ENCODE measurements at regions not wholly inside any gene's neighbourhood (a gene's known extent, or its start where the extent isn't known, plus 50 kb on each side); places are given as distances from the start of the nearest gene placed in this dataset.

DNA sequence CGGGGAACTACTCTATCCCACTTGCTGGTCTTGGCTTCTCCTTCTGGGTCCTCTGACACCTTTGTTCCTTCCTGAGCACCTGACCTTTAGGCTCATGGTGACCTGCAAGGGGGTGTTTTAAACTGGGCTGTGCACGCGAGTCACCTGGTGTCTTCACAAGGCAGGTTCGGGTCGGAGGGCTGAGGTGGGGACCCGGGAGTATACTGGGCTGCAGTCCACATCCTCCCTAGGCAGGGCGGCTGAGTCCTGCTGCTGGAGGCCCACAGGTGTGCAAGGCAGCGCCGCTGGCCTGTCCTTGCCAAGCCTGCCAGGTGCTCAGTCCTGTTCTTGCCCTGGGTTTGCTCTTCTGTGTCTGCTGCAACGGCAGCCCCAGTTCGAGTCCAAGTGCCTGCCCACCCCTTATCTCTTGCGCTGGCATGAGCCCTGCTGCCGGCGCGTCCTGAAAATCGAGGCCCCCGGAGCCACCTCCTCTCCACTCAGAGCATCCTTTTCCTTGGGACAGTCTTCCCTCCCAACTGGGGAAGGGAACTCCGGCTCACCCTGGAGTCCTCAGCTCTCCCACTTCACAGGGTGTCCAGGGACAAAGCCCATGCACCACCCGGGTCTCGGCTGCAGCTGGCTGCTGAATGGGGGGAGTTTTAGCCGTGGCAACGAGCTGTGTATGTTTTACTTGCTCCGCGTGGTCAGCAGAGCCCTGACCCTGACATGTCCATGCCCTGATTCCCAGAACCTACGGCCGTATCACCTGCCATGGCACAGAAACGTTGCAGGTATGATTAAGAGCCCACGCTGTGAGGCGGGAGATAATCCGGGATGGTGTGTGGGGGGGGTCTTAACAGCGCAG lies 193.5 kb downstream of the TEX29 start:
- H3K4me3 ChIP-seq (ENCODE audit: control insufficient read depth, low read depth, low read length) = no peak overlapping the region
- no peak for DNase-seq (ENCODE audit: low read depth)
- no peak for TF ChIP-seq CTCF (IDR thresholded peaks at IDR 0.05; ENCODE audit: control insufficient read depth, insufficient read depth, low read depth, low read length, missing control alignments)

DNA sequence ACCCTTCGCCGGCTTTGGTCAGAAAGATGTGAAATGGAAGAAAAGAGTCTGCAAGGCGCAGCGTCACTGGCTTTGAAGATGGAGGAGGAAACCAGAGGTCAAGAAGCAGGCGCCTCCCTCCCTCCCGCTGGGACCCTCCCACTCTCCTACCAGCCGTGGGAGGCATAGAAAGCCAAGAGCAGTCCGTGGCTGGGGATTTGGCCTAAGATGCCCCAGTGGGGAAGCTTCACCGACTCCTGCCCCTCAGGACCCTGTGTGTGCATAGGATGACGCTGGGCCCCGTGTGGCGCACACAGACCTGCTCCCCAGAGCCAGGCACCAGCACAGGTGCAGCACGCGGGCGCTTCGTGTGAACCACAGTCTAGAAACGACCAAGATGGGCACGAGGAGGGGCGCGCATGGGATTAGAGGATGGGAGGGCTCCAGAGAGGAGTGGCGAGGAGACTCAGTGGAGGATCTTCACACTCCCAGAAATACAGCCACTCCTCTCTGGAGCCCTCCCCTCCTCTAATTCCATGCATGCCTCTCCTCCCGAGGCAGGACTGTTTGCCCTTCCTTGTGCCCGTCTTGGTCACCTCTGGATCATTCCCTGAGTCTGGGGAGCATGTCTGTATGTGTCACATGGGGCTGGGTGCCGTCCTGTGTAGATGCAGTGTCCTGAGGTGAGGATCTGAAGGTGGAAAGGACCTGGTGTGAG lies 194.3 kb downstream of the TEX29 start:
- H3K4me3 ChIP-seq (ENCODE audit: control insufficient read depth, low read depth, low read length) = no peak overlapping the region
- no peak for DNase-seq (ENCODE audit: low read depth)
- TF ChIP-seq CTCF (IDR thresholded peaks at IDR 0.05; ENCODE audit: control insufficient read depth, insufficient read depth, low read depth, low read length, missing control alignments) = no peak

GRCh38 chr13:111515307-111515617 lies 194.8 kb downstream of the TEX29 start:
- TF ChIP-seq CTCF (IDR thresholded peaks at IDR 0.05; ENCODE audit: control insufficient read depth, insufficient read depth, low read depth, low read length, missing control alignments) = no peak
- DNase-seq (ENCODE audit: low read depth) = no peak
- no peak overlapping the region for H3K4me3 ChIP-seq (ENCODE audit: control insufficient read depth, low read depth, low read length)

- no peak for TF ChIP-seq CTCF (IDR thresholded peaks at IDR 0.05; ENCODE audit: control insufficient read depth, insufficient read depth, low read depth, low read length, missing control alignments)
- DNase-seq (ENCODE audit: low read depth) = no peak
- no peak overlapping the region for H3K4me3 ChIP-seq (ENCODE audit: control insufficient read depth, low read depth, low read length)
Measured at GRCh38 chr13:111515635-111516034, 195.2 kb downstream of the TEX29 start.

GRCh38 chr13:111516712-111517640 lies 196.5 kb downstream of the TEX29 start:
- no peak for DNase-seq (ENCODE audit: low read depth)

More at GRCh38 chr13:111516712-111517640, 196.5 kb downstream of the TEX29 start:
- no peak for TF ChIP-seq CTCF (IDR thresholded peaks at IDR 0.05; ENCODE audit: control insufficient read depth, insufficient read depth, low read depth, low read length, missing control alignments)
- no peak overlapping the region for H3K4me3 ChIP-seq (ENCODE audit: control insufficient read depth, low read depth, low read length)

All from AG09309 (cell line).